CD4-positive, alpha-beta T cell (primary cell): ENCODE measurements at regions not wholly inside any gene's neighbourhood (a gene's known extent, or its start where the extent isn't known, plus 50 kb on each side); places are given as distances from the start of the nearest gene placed in this dataset.

ENCODE experiments used
- ATAC-seq: fragments of 200-7000 bp; cut with Tn5 transposase; one replicate; pipeline ENCODE4 v1.10.0; 2022; ENCODE audit warnings: mild to moderate bottlenecking; ENCODE audit not compliant: poor library complexity
- CTCF ChIA-PET: fragments of 350-600 bp; sonication (Branson Sonifier 250); formaldehyde crosslinking; loops from one replicate; lab custom pipeline; 2021; ENCODE audit warnings: antibody characterized with exemption, inconsistent platforms; lab: Charles Lee
- POLR2A ChIA-PET: fragments of 350-600 bp; sonication (Branson Sonifier 250); formaldehyde crosslinking; loops from one replicate; lab custom pipeline; 2021; ENCODE audit warnings: antibody characterized with exemption, inconsistent platforms; lab: Charles Lee
- DNase-seq, 14 experiments: peaks; one replicate each; pipeline ENCODE4 v3.0.0-alpha.2; 2013 to 2020; ENCODE audit warnings: mixed read lengths in 2 of 14
- H3K27ac ChIP-seq, 2 donors: one replicate each; pipeline versions ENCODE4 v1.5.1 to v1.7.0; 2013; ENCODE audit warnings: low read length in 2 of 2, low read depth in 1 of 2, mild to moderate bottlenecking in 1 of 2
- H3K27me3 ChIP-seq, 2 experiments: 1 replicate in 1 of 2; 2 replicates in 1 of 2; pipeline versions ENCODE4 v1.6.1 to v1.7.0; 2013; ENCODE audit warnings: low read length in 2 of 2, control low read depth in 1 of 2, mild to moderate bottlenecking in 1 of 2, moderate library complexity in 1 of 2; ENCODE audit not compliant: insufficient read depth in 2 of 2, control insufficient read depth in 1 of 2
- H3K36me3 ChIP-seq: one replicate; pipeline ENCODE4 v1.6.1; 2013; ENCODE audit warnings: low read length, control low read depth; ENCODE audit not compliant: insufficient read depth
- H3K4me1 ChIP-seq: one replicate; pipeline ENCODE4 v1.6.1; 2013; ENCODE audit warnings: low read length, control low read depth; ENCODE audit not compliant: insufficient read depth
- H3K4me3 ChIP-seq: one replicate; pipeline ENCODE4 v1.5.1; 2013; ENCODE audit warnings: mild to moderate bottlenecking, low read length, moderate library complexity
- H3K9me3 ChIP-seq, 2 experiments: 1 replicate in 1 of 2; 2 replicates in 1 of 2; pipeline versions ENCODE4 v1.6.1 to v1.7.0; 2013; ENCODE audit warnings: low read length in 2 of 2, mild to moderate bottlenecking in 2 of 2, control low read depth in 1 of 2, moderate library complexity in 1 of 2; ENCODE audit not compliant: control insufficient read depth in 1 of 2, insufficient read depth in 1 of 2
- H3K27ac Mint-ChIP-seq: one replicate; pipeline ENCODE4 v1.8.0; 2020; ENCODE audit warnings: mixed read lengths
- H3K27me3 Mint-ChIP-seq: one replicate; pipeline ENCODE4 v1.8.0; 2021; ENCODE audit warnings: mixed read lengths
- H3K36me3 Mint-ChIP-seq: one replicate; pipeline ENCODE4 v1.8.0; 2021; ENCODE audit warnings: low read depth, mixed read lengths
- H3K4me1 Mint-ChIP-seq: one replicate; pipeline ENCODE4 v1.8.0; 2021; ENCODE audit warnings: low read depth, mixed read lengths
- H3K4me3 Mint-ChIP-seq: one replicate; pipeline ENCODE4 v1.8.0; 2020; ENCODE audit warnings: mild to moderate bottlenecking, mixed read lengths
- H3K9me3 Mint-ChIP-seq: one replicate; pipeline ENCODE4 v1.8.0; 2020; ENCODE audit warnings: mixed read lengths
- CTCF ChIP-seq: fragments of 200-600 bp; IDR thresholded peaks from one replicate; pipeline ENCODE4 v1.8.0; 2022; ENCODE audit warnings: antibody characterized with exemption, mild to moderate bottlenecking
- intact Hi-C, 2 experiments: fragments of 100-400 bp; cut with DNase I in 1 of 2; cut with micrococcal nuclease in 1 of 2; formaldehyde crosslinking; loops; one replicate each; pipeline versions ENCODE4 v1.15.1 to v1.9.0; 2023 to 2025; cut with DNase I, micrococcal nuclease

- ChIA-PET POLR2A (no interaction called here), CTCF (no interaction called here)
- H3K27ac ChIP-seq = no peak overlapping the region
- H3K36me3 Mint-ChIP-seq = no peaks in the 10 kb centered on the region
- H3K4me1 Mint-ChIP-seq = no peaks in the 10 kb centered on the region
- H3K27me3 Mint-ChIP-seq = no peaks in the 10 kb centered on the region
- no peaks in the 10 kb centered on the region for H3K27me3 ChIP-seq
- ATAC-seq (no peak), DNase-seq (no peak)
- no peak overlapping the region for H3K27ac Mint-ChIP-seq
- no peak for TF ChIP-seq CTCF
- H3K9me3 ChIP-seq = no peaks in the 10 kb centered on the region
- intact Hi-C loops = no loop called here
- no peaks in the 10 kb centered on the region for H3K36me3 ChIP-seq
- H3K4me1 ChIP-seq = no peaks in the 10 kb centered on the region
- peaks cover 8% of the 10 kb centered on the region for H3K9me3 Mint-ChIP-seq
- H3K4me3 ChIP-seq = no peak overlapping the region
- no peak overlapping the region for H3K4me3 Mint-ChIP-seq
Measured at GRCh38 chr5:163832155-163832554, 326.7 kb downstream of the MAT2B start.

GRCh38 chr5:163838738-163839137 lies 333.3 kb downstream of the MAT2B start:
- intact Hi-C loops = no loop called here
- Histone ChIP-seq H3K4me3 (no peak overlapping the region), H3K27me3 (no peaks in the 10 kb centered on the region), H3K4me1 (no peaks in the 10 kb centered on the region), H3K27ac (no peak overlapping the region), H3K36me3 (no peaks in the 10 kb centered on the region), H3K9me3 (peaks cover 0 to 3% of the 10 kb centered on the region in 2 experiments)
- Mint-ChIP-seq H3K9me3 (peaks cover 8% of the 10 kb centered on the region), H3K27ac (no peak overlapping the region), H3K27me3 (no peaks in the 10 kb centered on the region), H3K36me3 (no peaks in the 10 kb centered on the region), H3K4me3 (no peak overlapping the region), H3K4me1 (no peaks in the 10 kb centered on the region)
- DNase-seq (no peak), ATAC-seq (no peak)
- TF ChIP-seq CTCF = no peak
- ChIA-PET POLR2A (no interaction called here), CTCF (no interaction called here)

- no peaks in the 10 kb centered on the region for H3K27me3 Mint-ChIP-seq
- H3K4me1 Mint-ChIP-seq = no peaks in the 10 kb centered on the region
- TF ChIP-seq CTCF = no peak
- intact Hi-C loops = no loop called here
- H3K9me3 Mint-ChIP-seq = peaks cover 2% of the 10 kb centered on the region
- H3K9me3 ChIP-seq = peaks cover 0 to 4% of the 10 kb centered on the region in 2 experiments
- no peak overlapping the region for H3K27ac ChIP-seq
- H3K27me3 ChIP-seq = no peaks in the 10 kb centered on the region
- no peak for ATAC-seq
- H3K4me3 ChIP-seq = no peak overlapping the region
- no peaks in the 10 kb centered on the region for H3K4me1 ChIP-seq
- no peak overlapping the region for H3K27ac Mint-ChIP-seq
- no peaks in the 10 kb centered on the region for H3K36me3 Mint-ChIP-seq
- ChIA-PET POLR2A (no interaction called here), CTCF (no interaction called here)
- H3K36me3 ChIP-seq = no peaks in the 10 kb centered on the region
- no peak for DNase-seq
- no peak overlapping the region for H3K4me3 Mint-ChIP-seq
Measured at GRCh38 chr5:163846512-163846911, 341.1 kb downstream of the MAT2B start.
